ACHN (cell line): ENCODE measurements at regions not wholly inside any gene's neighbourhood (a gene's known extent, or its start where the extent isn't known, plus 50 kb on each side); places are given as distances from the start of the nearest gene placed in this dataset.
"Not testable (repeated sequence)": the region's sequence is repeated elsewhere in the genome, so short reads cannot be mapped to it uniquely, and the experiment has no call there.

ENCODE experiments used
- DNase-seq: peaks from one replicate; pipeline ENCODE4 v3.0.0-alpha.2; 2015
- in situ Hi-C: cut with HindIII; loops from 2 replicates; pipeline ENCODE4 v1.10.0; 2017; ENCODE audit warnings: low sequenced_read_pairs, low pct_ligation_motif_present, low pct_unique_long_range_greater_than_20kb

- DNase-seq, result no peak
- in situ Hi-C loops, result no loop called here
Observed at GRCh38 chr2:7132753-7133152, 215.5 kb downstream of the RNF144A start.

- DNase-seq, result peak; percentile 22
- in situ Hi-C loops, result no loop called here
Observed at GRCh38 chr2:7133521-7133920, 216.3 kb downstream of the RNF144A start.

- in situ Hi-C loops, result no loop called here
- DNase-seq, result no peak
Observed at GRCh38 chr2:7140306-7140705, 223.1 kb downstream of the RNF144A start.

GRCh38 chr2:7145707-7146106, 228.5 kb downstream of the RNF144A start:
- in situ Hi-C loops, result no loop called here
- DNase-seq, result no peak

GRCh38 chr2:7146151-7146550, 228.9 kb downstream of the RNF144A start:
- in situ Hi-C loops, result no loop called here
- no peak for DNase-seq

GRCh38 chr2:7154656-7155055, 237.4 kb downstream of the RNF144A start:
- in situ Hi-C loops, result no loop called here
- DNase-seq, result no peak

- no peak for DNase-seq
- in situ Hi-C loops, result no loop called here
Observed at GRCh38 chr2:7161501-7161900, 244.3 kb downstream of the RNF144A start.

- no peak for DNase-seq
- in situ Hi-C loops, result no loop called here
Observed at GRCh38 chr2:7165736-7166135, 248.5 kb downstream of the RNF144A start.

GRCh38 chr2:7167801-7168411, 250.7 kb downstream of the RNF144A start:
- in situ Hi-C loops, result no loop called here
- no peak for DNase-seq

GRCh38 chr2:7169593-7169992, 252.4 kb downstream of the RNF144A start:
- in situ Hi-C loops, result no loop called here
- DNase-seq, result no peak

GRCh38 chr2:7178996-7179395, 261.8 kb downstream of the RNF144A start:
- in situ Hi-C loops, DNase-seq: not testable (repeated sequence)

GRCh38 chr2:7180638-7181370, 263.6 kb downstream of the RNF144A start:
- no peak for DNase-seq
- in situ Hi-C loops, result no loop called here

GRCh38 chr2:7182525-7182924, 265.3 kb downstream of the RNF144A start:
- in situ Hi-C loops, result no loop called here
- DNase-seq, result no peak

- in situ Hi-C loops, result no loop called here
- DNase-seq, result no peak
Observed at GRCh38 chr2:7189106-7189505, 271.9 kb downstream of the RNF144A start.

GRCh38 chr2:7190587-7191324, 273.5 kb downstream of the RNF144A start:
- in situ Hi-C loops, result no loop called here
- no peak for DNase-seq

GRCh38 chr2:7191932-7192331, 274.7 kb downstream of the RNF144A start:
- peak; percentile 59 for DNase-seq
- in situ Hi-C loops, result no loop called here

GRCh38 chr2:7193457-7193856, 276.2 kb downstream of the RNF144A start:
- no peak for DNase-seq
- in situ Hi-C loops, result no loop called here

GRCh38 chr2:7194950-7195349, 277.7 kb downstream of the RNF144A start:
- DNase-seq, result no peak
- in situ Hi-C loops, result no loop called here

GRCh38 chr2:7196883-7197282, 279.7 kb downstream of the RNF144A start:
- DNase-seq, result no peak
- in situ Hi-C loops, result no loop called here

- DNase-seq, result no peak
- in situ Hi-C loops, result no loop called here
Observed at GRCh38 chr2:7201851-7202250, 284.6 kb downstream of the RNF144A start.
